Ovary (tissue), 3 donors: ENCODE measurements at regions not wholly inside any gene's neighbourhood (a gene's known extent, or its start where the extent isn't known, plus 50 kb on each side); places are given as distances from the start of the nearest gene placed in this dataset.

Experiments used
- EP300 ChIP-seq: sonication (generic); formaldehyde crosslinking; IDR thresholded peaks from one replicate; pipeline ENCODE4 v1.6.1; 2017; ENCODE audit warnings: antibody characterized with exemption
- POLR2A ChIP-seq: fragments of 450-650 bp; IDR thresholded peaks from one replicate; pipeline ENCODE4 v1.6.1; 2017; ENCODE audit warnings: antibody characterized with exemption, mild to moderate bottlenecking, moderate library complexity
- TF ChIP-seq, protein P1 (sequence below), 3 donors: fragments of 450-650 bp in 2 of 3; fragments of 200-600 bp in 1 of 3; IDR thresholded peaks; one replicate each; pipeline versions ENCODE4 v1.5.1 to v1.8.0; 2016 to 2022; ENCODE audit warnings: antibody characterized with exemption in 3 of 3, mild to moderate bottlenecking in 1 of 3
- donor health status: DM: no; HTN: no; CAD: no.

DNA sequence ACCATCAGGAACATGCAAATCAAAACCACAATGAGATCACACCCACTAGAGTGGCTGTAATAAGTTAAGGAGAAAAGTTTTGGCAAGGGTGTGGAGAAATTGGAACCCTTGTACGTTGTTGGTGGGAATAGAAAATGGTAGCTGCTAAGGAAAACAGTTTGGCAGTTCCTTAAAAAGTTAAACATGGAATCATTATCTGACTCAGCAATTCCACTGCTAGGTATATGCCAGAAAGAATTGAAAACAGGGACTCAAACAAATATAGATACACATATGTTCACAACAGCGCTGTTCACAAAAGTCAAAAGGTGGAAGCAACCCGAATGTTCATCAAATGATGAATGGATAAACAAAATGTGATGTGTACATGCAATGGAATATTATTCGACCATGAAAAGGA lies 138.8 kb upstream of the ATP2B2 start:
- TF ChIP-seq, protein P1, sequence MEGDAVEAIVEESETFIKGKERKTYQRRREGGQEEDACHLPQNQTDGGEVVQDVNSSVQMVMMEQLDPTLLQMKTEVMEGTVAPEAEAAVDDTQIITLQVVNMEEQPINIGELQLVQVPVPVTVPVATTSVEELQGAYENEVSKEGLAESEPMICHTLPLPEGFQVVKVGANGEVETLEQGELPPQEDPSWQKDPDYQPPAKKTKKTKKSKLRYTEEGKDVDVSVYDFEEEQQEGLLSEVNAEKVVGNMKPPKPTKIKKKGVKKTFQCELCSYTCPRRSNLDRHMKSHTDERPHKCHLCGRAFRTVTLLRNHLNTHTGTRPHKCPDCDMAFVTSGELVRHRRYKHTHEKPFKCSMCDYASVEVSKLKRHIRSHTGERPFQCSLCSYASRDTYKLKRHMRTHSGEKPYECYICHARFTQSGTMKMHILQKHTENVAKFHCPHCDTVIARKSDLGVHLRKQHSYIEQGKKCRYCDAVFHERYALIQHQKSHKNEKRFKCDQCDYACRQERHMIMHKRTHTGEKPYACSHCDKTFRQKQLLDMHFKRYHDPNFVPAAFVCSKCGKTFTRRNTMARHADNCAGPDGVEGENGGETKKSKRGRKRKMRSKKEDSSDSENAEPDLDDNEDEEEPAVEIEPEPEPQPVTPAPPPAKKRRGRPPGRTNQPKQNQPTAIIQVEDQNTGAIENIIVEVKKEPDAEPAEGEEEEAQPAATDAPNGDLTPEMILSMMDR (IDR thresholded peaks at IDR 0.05), result no peak
- no peak for TF ChIP-seq EP300
- no peak for TF ChIP-seq POLR2A
